Astrocyte (in vitro differentiated cells and primary cell): ENCODE measurements at regions not wholly inside any gene's neighbourhood (a gene's known extent, or its start where the extent isn't known, plus 50 kb on each side); places are given as distances from the start of the nearest gene placed in this dataset.

Experiments used
- DNase-seq: peaks from one replicate; pipeline ENCODE4 v3.0.0-alpha.2; 2010; ENCODE audit warnings: low read depth
- FAIRE-seq: peaks from 2 replicates; lab custom pipeline; 2011; peaks lifted over from hg19 to GRCh38; lab: Jason Lieb, UNC
- H2AFZ ChIP-seq: 2 replicates; pipeline ENCODE4 v1.6.0; 2012; ENCODE audit warnings: low read depth, low read length, inconsistent platforms
- H3K27ac ChIP-seq: 2 replicates; pipeline ENCODE4 v1.5.1; 2011; ENCODE audit warnings: low read depth, low read length, inconsistent platforms
- H3K27me3 ChIP-seq: 2 replicates; pipeline ENCODE4 v1.6.0; 2011; ENCODE audit warnings: low read length, inconsistent platforms; ENCODE audit not compliant: insufficient read depth
- H3K36me3 ChIP-seq: 2 replicates; pipeline ENCODE4 v1.5.1; 2011; ENCODE audit warnings: low read length, inconsistent platforms; ENCODE audit not compliant: insufficient read depth
- H3K4me1 ChIP-seq: 2 replicates; pipeline ENCODE4 v1.5.1; 2011; ENCODE audit warnings: low read length, inconsistent platforms; ENCODE audit not compliant: insufficient read depth
- H3K4me2 ChIP-seq: 2 replicates; pipeline ENCODE4 v1.6.0; 2012; ENCODE audit warnings: low read length, inconsistent platforms
- H3K4me3 ChIP-seq: 2 replicates; pipeline ENCODE4 v1.5.1; 2011; ENCODE audit warnings: low read depth, mild to moderate bottlenecking, low read length, inconsistent platforms; ENCODE audit not compliant: insufficient read depth
- H3K79me2 ChIP-seq: 2 replicates; pipeline ENCODE4 v1.6.0; 2012; ENCODE audit warnings: mild to moderate bottlenecking, low read length, inconsistent platforms; ENCODE audit not compliant: insufficient read depth
- H3K9ac ChIP-seq: 2 replicates; pipeline ENCODE4 v1.6.0; 2012; ENCODE audit warnings: mild to moderate bottlenecking, low read length, inconsistent platforms
- H3K9me3 ChIP-seq: 2 replicates; pipeline ENCODE4 v1.5.1; 2012; ENCODE audit warnings: low read depth, mild to moderate bottlenecking, low read length, inconsistent platforms; ENCODE audit not compliant: insufficient read depth
- H4K20me1 ChIP-seq: 2 replicates; pipeline ENCODE4 v1.6.0; 2012; ENCODE audit warnings: low read length, inconsistent platforms; ENCODE audit not compliant: insufficient read depth
- H3K27ac Mint-ChIP-seq: one replicate; pipeline ENCODE4 v1.8.0; 2021; ENCODE audit warnings: mild to moderate bottlenecking, mixed read lengths; ENCODE audit not compliant: unreplicated experiment
- H3K27me3 Mint-ChIP-seq: one replicate; pipeline ENCODE4 v1.8.0; 2021; ENCODE audit warnings: low read depth, mixed read lengths; ENCODE audit not compliant: unreplicated experiment
- H3K36me3 Mint-ChIP-seq: one replicate; pipeline ENCODE4 v1.8.0; 2021; ENCODE audit warnings: low read depth, mixed read lengths; ENCODE audit not compliant: unreplicated experiment
- H3K4me1 Mint-ChIP-seq: one replicate; pipeline ENCODE4 v1.8.0; 2021; ENCODE audit warnings: low read depth, mixed read lengths; ENCODE audit not compliant: unreplicated experiment
- H3K4me3 Mint-ChIP-seq: one replicate; pipeline ENCODE4 v1.8.0; 2021; ENCODE audit warnings: mild to moderate bottlenecking, moderate library complexity, mixed read lengths; ENCODE audit not compliant: unreplicated experiment
- H3K9me3 Mint-ChIP-seq: one replicate; pipeline ENCODE4 v1.8.0; 2021; ENCODE audit warnings: mild to moderate bottlenecking, mixed read lengths; ENCODE audit not compliant: unreplicated experiment
- EZH2 ChIP-seq: IDR thresholded peaks from 2 replicates; pipeline ENCODE4 v1.6.1; 2012; ENCODE audit warnings: mild to moderate bottlenecking, low read length, inconsistent platforms; ENCODE audit not compliant: insufficient read depth
- TF ChIP-seq, protein P1 (sequence below): IDR thresholded peaks from 2 replicates; pipeline ENCODE4 v1.5.1; 2011; ENCODE audit warnings: low read depth, mild to moderate bottlenecking, inconsistent platforms, low read length, moderate library complexity; ENCODE audit not compliant: insufficient read depth

DNA sequence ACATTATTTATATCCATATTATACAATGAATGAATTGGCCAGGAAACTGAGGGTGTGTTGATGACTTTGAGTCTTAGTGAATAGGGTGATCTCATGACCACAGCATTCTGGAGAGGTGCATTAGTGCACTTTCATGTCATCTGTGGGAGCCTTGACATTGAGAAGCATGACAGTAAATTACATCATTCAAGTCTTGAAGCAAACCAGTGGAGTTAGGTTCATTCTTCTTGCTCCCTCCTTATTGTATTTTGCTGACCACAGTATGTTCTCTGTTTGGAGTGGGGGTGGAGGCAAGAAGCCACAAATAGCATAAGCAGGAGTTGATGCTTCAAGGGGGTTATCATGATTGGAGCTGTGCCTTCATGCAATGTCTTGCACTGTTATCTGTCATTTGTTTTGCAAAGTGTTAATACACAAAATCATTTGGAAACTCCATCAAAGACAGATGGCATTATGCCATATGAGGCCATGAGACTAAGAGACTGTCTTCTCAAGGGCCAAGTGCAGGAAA lies 680.2 kb downstream of the NYAP2 start:
- H3K27ac ChIP-seq = peak overlapping the region; percentile 74
- H3K4me1 ChIP-seq = peaks cover 23% of the 10 kb centered on the region
- H3K4me2 ChIP-seq = peak overlapping the region; percentile 51
- peak overlapping the region; percentile 31 for H3K9ac ChIP-seq
- H3K36me3 ChIP-seq = no peaks in the 10 kb centered on the region
- FAIRE-seq (peak; percentile 76), DNase-seq (peak; percentile 99)
- no peak overlapping the region for H3K4me3 ChIP-seq
- TF ChIP-seq, protein P1, sequence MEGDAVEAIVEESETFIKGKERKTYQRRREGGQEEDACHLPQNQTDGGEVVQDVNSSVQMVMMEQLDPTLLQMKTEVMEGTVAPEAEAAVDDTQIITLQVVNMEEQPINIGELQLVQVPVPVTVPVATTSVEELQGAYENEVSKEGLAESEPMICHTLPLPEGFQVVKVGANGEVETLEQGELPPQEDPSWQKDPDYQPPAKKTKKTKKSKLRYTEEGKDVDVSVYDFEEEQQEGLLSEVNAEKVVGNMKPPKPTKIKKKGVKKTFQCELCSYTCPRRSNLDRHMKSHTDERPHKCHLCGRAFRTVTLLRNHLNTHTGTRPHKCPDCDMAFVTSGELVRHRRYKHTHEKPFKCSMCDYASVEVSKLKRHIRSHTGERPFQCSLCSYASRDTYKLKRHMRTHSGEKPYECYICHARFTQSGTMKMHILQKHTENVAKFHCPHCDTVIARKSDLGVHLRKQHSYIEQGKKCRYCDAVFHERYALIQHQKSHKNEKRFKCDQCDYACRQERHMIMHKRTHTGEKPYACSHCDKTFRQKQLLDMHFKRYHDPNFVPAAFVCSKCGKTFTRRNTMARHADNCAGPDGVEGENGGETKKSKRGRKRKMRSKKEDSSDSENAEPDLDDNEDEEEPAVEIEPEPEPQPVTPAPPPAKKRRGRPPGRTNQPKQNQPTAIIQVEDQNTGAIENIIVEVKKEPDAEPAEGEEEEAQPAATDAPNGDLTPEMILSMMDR = no peak
- no peak for TF ChIP-seq EZH2
- H3K9me3 Mint-ChIP-seq = peaks cover under 1% of the 10 kb centered on the region
- no peaks in the 10 kb centered on the region for H3K36me3 Mint-ChIP-seq
- no peaks in the 10 kb centered on the region for H3K79me2 ChIP-seq
- H3K27me3 Mint-ChIP-seq = no peaks in the 10 kb centered on the region
- no peak overlapping the region for H3K4me3 Mint-ChIP-seq
- no peaks in the 10 kb centered on the region for H4K20me1 ChIP-seq
- peaks cover 32% of the 10 kb centered on the region for H3K4me1 Mint-ChIP-seq
- H3K9me3 ChIP-seq = no peaks in the 10 kb centered on the region
- H3K27me3 ChIP-seq = no peaks in the 10 kb centered on the region
- H2AFZ ChIP-seq = no peak overlapping the region
- H3K27ac Mint-ChIP-seq = peak overlapping the region; percentile 95

DNA sequence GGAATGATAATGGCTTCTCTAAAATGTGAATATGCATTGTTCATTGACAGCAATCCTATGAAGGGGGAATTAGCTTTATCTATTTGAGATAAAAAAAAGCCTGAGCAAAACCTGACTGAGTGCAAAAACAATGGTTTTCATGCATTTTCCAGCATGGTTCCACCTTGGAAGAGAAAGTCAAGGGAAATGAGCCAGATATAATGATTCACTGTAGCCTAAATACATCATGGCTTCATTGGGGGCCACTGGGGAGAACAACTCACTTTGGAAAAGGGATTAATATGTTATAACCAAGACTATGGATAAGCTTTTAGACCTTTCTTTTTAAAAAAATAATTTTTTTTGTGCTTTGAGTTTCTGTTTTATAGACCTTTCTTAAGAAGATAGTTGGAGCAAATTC lies 679.7 kb downstream of the NYAP2 start:
- no peaks in the 10 kb centered on the region for H3K9me3 Mint-ChIP-seq
- Histone ChIP-seq H3K79me2 (no peaks in the 10 kb centered on the region), H3K4me3 (no peak overlapping the region), H3K4me1 (peaks cover 23% of the 10 kb centered on the region), H4K20me1 (no peaks in the 10 kb centered on the region), H3K27ac (peak overlapping the region; percentile 74), H3K36me3 (no peaks in the 10 kb centered on the region), H3K9me3 (no peaks in the 10 kb centered on the region), H3K27me3 (no peaks in the 10 kb centered on the region), H3K9ac (peak overlapping the region; percentile 15), H2AFZ (no peak overlapping the region), H3K4me2 (no peak overlapping the region)
- H3K27me3 Mint-ChIP-seq = no peaks in the 10 kb centered on the region
- H3K27ac Mint-ChIP-seq = peak overlapping the region; percentile 95
- peaks cover 32% of the 10 kb centered on the region for H3K4me1 Mint-ChIP-seq
- peak; percentile 74 for DNase-seq
- no peak for TF ChIP-seq EZH2
- TF ChIP-seq, protein P1 = no peak
- H3K36me3 Mint-ChIP-seq = no peaks in the 10 kb centered on the region
- H3K4me3 Mint-ChIP-seq = no peak overlapping the region
- peak; percentile 13 for FAIRE-seq

DNA sequence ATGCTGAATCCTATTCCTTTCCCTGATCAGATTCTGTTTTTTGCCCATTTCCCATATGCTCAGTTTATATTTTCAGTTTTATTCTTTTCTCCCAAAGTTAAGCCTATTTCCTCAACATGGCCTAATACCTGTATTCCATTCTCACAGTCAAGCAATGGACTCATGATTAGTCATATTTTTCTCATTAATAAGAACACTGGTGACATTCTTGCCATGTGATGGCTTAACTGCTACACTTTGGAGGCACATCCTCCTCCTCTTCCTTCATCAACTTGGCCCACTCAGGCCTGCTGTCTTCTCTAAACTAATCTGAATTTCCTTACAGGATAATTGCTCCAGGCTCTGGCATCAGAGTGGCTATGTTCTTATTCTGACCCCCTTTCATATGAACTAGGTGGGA lies 679.2 kb downstream of the NYAP2 start:
- FAIRE-seq (no peak), DNase-seq (no peak)
- no peaks in the 10 kb centered on the region for H3K27me3 Mint-ChIP-seq
- H3K9ac ChIP-seq = peak overlapping the region; percentile 15
- H3K4me3 ChIP-seq = no peak overlapping the region
- peak overlapping the region; percentile 95 for H3K27ac Mint-ChIP-seq
- no peak overlapping the region for H2AFZ ChIP-seq
- no peaks in the 10 kb centered on the region for H3K9me3 ChIP-seq
- no peaks in the 10 kb centered on the region for H4K20me1 ChIP-seq
- no peaks in the 10 kb centered on the region for H3K27me3 ChIP-seq
- H3K9me3 Mint-ChIP-seq = no peaks in the 10 kb centered on the region
- H3K4me3 Mint-ChIP-seq = no peak overlapping the region
- H3K27ac ChIP-seq = peak overlapping the region; percentile 74
- no peak overlapping the region for H3K4me2 ChIP-seq
- H3K4me1 ChIP-seq = peaks cover 23% of the 10 kb centered on the region
- H3K79me2 ChIP-seq = no peaks in the 10 kb centered on the region
- peaks cover 32% of the 10 kb centered on the region for H3K4me1 Mint-ChIP-seq
- H3K36me3 ChIP-seq = no peaks in the 10 kb centered on the region
- TF ChIP-seq, protein P1 = no peak
- TF ChIP-seq EZH2 = no peak
- H3K36me3 Mint-ChIP-seq = no peaks in the 10 kb centered on the region
